Inferior parietal cortex (tissue), 1 donor: ENCODE measurements at regions not wholly inside any gene's neighbourhood (a gene's known extent, or its start where the extent isn't known, plus 50 kb on each side); places are given as distances from the start of the nearest gene placed in this dataset.
A peak's percentile ranks its signal among the peaks of the same experiment; 100 is the strongest.
"Not testable (repeated sequence)": the region's sequence is repeated elsewhere in the genome, so short reads cannot be mapped to it uniquely, and the experiment has no call there.

Source experiments
- DNase-seq: peaks from one replicate; pipeline ENCODE4 v3.0.0-alpha.2; 2016; ENCODE audit errors: extremely low spot score

DNA sequence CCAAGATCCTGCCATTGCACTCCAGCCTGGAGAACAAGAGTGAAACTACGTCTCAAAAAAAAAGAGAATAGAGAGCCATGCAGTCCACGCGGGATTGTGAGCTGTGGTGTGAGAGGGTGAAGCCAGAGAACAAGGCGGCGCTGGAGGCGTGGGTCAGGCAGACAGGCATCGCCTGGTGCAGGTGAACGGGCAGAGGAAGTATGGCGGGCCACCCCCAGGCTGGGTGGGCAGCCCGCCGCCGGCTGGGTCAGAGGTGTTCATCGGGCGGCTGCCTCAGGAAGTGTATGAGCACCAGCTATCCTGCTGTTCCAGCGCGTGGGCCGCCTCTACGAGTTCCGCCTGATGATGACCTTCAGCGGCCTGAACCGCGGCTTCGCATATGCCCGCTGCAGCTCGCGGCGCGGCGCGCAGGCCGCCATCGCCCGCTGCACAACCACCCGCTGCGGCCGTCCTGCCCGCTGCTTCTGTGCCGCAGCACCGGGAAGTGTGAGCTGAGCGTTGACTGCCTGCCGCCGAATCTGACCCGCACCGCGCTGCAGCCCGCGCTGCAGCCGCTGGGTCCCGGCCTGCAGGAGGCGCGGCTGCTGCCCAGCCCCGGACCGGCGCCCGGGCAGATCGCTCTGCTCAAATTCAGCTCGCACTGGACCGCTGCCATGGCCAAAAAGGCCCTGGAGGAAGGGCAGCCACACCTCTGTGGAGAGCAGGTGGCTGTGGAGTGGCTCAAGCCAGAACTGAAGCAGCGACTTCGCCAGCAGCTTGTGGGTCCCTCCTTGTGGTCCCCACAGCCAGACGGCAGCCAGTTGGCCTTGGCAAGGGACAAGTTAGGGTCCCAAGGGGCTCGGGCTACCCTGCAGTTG lies 95.5 kb upstream of the PLEKHM1 start:
- not testable (repeated sequence) for DNase-seq

DNA sequence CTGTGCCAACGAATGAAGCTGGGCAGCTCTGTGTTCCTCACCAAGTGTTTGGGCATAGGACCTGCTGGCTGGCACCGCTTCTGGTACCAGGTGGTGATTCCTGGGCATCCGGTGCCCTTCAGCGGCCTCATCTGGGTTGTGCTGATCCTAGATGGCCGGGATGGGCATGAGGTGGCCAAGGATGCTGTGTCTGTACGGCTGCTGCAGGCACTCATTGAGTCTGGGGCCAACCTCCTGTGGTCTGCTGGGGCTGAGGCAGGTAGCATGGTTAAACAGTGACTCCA lies 96.1 kb upstream of the PLEKHM1 start:
- DNase-seq: not testable (repeated sequence)

DNA sequence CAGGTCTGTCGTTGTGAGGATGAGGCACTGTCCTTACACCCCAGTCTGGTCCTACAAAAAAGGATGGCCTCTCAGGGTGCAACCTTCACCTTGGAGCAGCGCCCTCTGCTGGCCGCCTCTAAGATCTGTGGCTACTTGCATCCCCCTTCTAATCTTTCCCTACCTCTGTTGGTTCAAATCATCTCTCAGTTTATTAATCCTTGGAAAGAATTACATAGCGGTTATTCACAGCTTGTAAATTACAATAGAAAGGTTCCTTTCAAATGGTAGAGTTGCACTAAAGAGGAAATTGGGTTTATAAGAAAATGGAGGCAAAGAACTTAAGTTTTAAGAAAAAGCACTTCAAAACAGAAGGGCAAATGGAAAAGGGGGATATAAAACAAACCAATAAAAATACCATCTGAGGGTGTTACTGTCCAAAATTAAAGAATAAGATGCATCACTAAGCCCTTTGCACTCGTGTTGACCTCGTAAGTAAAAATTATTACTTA lies 102.0 kb upstream of the PLEKHM1 start:
- DNase-seq: peak; percentile 69

DNA sequence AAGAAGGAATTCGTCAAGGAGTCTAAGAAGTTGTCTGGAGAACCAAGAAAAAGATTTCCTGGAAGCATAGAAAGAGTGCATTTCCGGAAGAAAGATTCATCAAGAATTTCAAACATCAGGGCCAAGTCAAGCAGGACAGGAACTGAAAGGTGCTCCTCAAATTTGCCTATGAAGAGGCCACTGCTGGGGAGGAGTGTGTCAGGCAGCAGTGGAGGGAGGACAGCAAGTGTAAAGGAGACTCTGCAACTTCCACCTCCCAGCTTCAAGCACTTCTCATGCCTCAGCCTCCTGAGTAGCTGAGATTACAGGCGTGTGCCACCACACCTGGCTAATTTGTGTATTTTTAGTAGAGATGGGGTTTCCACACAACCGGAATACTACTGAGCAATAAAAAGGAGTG lies 105.8 kb upstream of the PLEKHM1 start:
- DNase-seq: not testable (repeated sequence)

DNA sequence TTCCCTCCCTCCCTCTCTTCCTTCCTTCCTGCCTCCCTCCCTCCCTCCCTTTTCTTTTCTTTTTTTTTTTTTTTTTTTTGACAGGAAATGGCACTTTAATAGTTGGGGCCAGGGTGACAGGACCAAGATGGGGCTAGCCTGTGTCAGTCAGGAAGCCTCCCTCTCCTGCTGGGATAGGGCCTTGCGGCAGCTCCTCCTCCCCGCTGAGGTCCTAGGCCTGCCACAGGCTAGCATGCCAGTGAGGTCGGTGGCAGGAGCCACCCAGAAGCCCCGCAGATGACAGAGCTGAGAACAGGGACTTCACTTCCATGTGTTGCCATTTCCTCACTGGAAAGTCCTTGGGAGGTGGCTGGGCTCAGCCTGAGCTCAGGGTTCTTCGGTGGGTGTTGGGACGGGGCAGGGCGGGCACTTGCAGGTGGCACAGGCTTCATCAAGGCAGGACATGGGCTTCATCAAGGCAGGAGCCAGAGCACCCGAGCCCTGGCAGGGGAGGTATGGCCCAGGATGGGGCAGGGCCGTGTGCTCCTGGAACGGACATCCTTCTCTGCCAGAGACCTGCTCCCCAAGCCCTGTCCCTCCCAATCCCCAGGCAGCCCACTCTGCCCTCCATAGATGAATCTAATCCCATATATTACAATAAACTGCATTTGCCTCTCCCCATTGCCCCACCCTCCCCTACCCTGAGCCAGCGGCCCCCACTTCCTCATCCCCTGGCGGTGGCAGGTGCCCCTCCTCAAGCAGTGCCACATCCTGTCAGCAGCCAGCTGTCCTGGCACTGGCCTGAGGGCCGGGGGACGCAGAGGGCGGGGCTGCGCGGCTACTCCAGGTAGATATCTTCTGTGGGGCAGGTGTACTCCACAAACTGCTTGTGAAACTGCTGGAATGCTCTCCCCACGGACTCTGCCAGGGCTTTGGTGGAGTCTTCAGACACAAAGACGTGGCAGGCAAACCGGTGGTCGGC lies 109.8 kb upstream of the PLEKHM1 start:
- DNase-seq: not testable (repeated sequence)

DNA sequence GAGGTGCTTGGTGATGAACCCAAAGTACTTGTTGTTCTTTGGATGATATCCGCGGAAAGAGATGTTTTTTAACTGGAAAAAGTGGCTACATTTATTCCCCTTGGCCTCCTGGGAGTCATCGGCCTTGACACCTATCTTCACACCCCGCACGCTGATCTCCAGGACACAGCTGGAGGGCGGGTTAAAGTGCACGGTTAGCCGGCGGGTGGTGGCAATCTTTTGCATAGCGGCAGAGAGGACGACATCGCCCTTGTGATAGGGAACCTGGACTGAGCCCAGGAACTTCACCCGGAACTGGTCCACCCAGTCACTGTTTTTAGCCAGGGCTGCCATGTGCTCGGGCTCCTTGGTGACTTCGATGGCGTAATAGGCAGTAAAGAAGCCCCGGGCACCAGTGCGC lies 110.5 kb upstream of the PLEKHM1 start:
- not testable (repeated sequence) for DNase-seq

DNA sequence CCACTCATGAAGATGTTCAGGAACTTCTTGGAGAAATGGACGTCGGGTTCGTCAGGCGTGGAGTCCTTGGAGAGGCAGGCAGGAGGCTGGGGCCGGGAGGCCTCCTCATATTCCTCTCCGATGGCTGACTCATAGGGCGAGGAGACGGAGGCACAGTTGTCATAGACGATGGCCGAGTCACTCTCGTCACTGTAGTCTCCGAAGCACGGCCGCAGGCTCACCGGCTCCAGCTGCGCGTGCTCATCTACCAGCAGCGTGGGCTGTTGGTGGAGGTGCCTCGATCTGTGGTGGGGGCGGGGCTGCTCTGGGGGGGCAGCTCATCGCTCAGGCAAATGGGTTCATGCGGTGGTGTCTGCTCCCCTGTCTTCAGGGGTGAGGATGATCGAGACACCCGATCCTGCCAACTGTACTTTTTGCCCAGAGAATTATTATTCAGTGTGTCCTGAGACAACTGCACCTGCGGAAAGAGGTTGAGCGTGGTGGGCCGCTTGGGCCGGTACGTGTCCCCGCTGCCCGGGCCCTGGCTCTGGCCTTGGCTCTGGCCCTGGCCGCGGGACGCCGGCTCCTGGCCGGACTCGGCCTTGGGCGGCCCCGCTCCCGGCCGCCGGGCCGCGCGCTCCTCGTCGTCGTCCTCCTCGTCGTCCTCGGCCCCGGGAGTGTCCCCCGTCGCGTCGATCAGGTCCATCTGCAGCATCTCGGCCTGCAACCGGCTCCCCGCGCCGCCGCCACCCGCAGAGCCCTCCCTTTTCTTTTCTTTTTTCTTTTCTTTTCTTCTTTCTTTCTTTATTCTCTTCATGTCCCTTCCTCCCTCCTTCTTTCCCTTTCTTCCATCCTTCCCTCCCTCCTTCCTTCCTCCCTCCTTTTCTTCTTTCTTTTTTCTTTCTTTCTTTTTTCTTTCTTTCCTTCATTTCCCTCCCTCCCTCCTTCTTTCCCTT lies 111.4 kb upstream of the PLEKHM1 start:
- not testable (repeated sequence) for DNase-seq

DNA sequence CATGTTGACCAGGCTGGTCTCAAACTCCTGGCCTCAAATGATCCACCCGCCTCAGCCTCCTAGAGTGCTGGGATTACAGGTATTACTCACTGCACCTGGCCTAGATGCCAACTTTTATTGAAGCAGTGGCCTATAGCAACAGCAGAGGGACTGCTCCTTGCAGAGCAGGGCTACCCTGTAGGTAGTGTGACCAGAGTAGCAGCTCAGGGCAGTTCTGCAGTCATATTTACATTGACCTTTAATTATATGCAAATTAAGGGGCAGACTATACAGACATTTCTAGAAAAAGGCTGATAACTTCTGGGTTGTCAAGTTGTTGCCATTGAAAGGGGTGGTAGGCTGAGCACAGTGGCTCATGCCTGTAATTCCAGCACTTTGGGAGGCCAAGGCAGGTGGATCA lies 115.2 kb upstream of the PLEKHM1 start:
- DNase-seq: not testable (repeated sequence)

DNA sequence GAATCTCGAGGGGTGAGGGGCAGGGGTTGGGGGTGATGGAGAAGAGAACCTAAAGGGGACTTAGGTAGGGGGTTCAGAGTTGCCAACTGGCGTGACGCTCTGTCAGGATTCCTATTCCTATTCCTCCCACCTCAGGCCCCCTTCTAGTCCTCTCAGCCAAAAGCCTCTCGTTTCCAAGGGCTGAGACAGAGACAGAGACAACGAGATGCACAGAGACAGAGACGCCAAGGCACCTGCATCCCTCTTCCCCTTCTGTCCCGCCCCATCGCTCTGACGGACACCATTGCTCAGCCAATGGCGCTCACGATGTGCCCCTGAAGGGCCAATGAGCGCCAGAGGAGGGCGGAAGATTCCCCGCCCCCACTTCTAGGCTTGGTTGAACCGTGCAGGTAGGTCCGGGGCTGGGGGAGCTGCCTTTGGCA lies 129.5 kb upstream of the PLEKHM1 start:
- DNase-seq: peak; percentile 70

DNA sequence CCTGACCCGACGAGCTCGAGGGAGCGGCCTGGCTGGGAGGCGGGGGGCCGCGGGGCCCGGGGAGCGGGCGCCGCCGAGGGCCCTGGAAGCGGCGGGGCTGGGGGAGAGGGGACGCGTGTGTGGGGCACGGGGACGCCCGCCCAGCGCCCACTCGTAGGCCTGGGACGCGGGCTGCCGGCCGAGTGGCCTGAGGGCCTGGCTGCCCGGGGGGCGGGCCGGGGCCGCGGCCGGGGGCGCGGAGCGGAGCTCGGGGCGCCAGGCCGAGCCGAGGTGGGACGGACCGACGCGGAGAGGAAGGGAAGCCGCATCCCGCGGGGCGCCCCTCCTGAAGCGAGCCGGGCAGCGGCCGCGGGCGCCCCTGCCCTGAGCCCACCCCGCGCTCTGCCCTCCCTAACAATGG lies 129.9 kb upstream of the PLEKHM1 start:
- DNase-seq: not testable (repeated sequence)

DNA sequence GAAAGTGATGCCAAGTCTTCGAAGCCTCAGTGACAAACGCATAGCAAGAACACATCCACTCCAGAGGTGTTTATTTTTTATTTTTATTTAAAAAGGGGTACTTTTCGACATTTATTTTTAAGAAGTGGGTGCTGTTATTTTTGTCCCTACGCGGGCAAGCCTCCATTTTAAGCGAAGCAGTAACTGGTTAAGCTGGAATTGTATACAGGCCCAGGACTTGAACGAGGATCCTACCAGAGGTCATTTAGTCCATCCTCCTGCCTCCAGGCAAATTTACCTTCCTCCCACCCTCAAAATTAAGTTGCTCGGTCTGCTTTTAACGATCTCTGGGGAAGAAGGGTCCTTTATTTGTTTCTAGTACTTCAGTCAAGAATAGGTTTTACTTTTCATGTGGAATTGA lies 130.6 kb upstream of the PLEKHM1 start:
- not testable (repeated sequence) for DNase-seq

DNA sequence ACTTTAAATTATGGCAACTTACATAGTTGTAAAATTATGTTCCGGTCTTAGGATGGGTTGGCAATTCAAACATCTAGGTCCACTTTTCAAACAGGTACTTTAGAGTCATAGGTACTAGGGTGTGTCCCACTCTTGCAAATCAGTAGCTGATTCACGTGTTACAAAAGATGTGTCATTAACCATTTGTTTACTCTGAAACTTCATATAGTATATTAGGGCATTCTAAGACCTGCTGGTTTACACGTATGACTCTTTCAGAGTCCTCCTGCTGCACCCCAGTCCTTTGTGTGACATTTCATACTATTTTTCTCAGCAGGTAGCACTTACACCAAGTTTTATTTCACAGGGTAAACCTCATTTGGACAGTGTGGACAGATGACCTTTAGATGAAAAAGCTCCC lies 131.8 kb upstream of the PLEKHM1 start:
- DNase-seq: not testable (repeated sequence)

DNA sequence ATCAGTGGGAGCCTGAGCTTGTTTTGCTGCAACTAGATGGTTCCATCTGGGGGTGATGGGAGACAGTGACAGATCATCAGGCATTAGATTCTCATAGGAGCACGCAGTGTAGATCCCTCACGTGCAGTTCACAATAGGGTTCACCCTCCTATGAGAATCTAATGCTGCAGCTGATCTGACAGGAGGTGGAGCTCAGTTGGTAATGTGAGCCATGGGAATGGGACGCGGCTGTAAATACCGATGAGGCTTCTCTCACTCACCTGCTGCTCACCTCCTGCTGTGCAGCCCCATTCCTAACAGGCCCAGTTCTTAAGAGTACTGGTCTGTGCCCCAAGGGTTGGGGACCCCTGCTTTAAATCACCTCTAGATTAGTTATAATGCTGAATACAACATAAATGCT lies 137.5 kb upstream of the PLEKHM1 start:
- DNase-seq: no peak

DNA sequence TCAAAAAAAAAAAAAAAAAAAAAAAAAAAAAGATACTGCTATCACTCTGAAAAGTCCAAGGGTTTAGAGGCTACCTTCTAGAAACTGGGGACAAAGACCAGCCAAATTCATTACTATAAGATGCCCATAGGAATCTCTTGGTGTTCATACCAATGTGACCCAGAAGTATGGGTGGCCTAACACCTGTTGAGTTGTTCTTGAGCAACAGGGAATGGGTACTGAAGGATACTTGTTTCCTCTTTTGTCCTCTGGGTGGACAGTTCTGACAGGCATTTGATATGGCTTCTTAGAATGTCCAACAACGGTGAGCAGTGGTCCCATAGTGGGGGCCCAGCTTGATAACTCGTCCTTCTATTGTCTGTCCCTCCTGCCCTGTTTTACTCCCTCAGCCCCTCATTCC lies 141.4 kb upstream of the PLEKHM1 start:
- no peak for DNase-seq

DNA sequence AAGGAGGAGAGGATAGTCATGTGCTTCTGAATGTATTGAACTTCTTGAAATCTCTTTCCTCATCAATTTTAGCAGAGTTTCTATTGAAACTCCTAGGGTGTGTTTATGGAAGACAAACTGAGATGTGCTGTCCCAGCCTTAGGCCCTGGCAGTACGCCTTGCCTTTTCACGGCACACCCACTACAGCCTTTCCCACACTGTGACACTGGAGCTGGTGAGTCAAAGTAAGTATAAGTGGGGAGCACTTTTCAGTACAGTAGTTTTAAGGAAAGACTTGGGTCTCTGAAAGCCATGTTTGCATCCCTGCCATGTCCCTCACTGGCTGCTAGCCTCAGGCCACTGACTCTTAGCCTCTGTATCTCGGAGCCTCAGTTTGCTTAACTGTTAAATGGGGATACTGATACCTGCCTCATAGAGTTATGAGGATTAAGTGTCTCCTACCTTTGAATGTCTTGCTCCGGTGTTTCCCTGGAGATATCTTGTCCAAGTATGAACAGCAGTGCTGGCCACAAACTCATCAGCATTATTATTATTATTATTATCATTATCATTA lies 144.7 kb upstream of the CRHR1 start:
- DNase-seq: no peak

DNA sequence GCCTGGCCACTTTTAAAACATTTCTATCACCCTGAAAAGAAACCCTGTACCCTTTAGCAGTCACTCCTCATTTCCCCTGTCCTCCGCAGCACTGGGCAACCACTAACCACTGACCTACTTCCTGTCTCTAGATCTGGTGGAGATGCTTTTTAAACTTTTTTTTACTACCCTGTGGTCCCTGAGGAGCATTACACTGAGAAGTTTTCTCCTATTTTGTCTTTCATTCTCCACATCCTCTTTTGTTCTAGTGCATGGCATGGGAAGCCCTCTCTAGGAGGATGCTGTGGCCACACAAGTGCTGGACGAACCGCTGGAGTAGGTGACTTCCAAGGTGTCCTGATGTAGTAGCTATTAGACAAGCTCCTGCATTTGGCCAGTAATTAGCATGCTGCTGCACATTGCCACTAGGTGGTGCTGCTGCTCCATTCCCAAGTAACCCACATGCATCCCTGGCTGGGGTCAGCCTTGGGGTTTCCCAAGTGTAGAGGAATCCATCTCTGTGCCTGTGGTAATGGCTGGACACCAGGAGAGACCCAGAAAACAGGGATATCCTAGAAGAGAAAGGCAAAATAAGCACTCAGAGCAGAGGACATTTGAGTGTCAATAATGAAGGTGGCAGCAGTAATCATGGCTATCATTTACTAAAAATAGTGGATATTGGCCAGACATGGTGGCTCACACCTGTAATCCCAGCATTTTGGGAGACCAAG lies 143.8 kb upstream of the CRHR1 start:
- DNase-seq: peak; percentile 84

DNA sequence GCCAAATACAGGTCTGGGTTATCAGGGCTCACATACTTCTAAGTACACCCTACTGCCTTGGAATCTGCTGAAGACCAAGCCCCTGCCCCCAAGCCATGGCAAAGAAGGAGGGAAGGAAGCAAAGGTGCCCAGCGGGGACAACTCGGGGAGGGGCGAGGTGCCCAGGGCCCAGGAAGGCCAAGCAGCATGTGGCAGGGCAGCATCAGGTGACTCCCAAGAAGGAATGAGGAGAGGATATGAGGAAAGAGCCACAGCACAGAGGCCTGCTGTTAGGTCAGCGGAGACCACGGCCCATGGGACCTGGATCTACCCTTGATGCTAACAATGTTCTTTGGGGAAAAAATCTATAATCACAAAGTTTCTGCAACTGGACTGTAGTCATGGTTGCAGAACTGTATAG lies 142.6 kb upstream of the CRHR1 start:
- no peak for DNase-seq

DNA sequence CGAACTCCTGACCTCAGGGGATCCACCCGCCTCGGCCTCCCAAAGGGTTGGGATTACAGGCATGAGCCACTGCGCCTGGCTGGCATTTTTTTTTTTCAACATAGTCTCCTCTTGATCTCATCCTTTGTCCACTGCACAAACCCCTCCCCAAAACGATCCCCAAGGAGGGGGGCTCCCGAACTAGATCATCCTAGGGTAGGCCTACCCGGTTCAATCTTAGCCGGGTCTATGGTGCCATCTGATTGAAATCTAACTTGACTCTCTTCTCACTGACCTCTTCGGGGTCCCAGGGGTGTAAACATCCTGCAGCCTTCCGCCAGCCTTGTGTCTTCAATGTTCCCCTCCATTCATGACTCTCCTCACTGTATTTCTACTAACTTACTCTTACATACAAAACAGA lies 140.5 kb upstream of the CRHR1 start:
- no peak for DNase-seq

DNA sequence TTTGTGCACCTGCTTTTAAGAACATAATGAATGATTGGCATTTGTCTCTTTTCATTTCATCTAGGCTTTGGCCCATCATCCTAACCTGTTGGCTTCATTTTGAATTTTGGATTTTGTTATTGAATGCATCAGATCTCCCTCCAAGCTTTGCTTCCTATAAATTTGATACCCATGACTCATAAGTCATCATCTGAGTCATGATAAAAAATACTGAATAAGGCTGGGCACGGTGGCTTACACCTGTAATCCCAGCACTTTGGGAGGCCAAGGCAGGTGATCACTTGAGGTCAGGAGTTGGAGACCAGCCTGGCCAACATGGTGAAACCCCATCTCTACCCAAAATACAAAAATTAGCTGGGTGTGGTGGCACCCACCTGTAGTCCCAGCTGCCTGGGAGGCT lies 139.5 kb upstream of the CRHR1 start:
- not testable (repeated sequence) for DNase-seq

DNA sequence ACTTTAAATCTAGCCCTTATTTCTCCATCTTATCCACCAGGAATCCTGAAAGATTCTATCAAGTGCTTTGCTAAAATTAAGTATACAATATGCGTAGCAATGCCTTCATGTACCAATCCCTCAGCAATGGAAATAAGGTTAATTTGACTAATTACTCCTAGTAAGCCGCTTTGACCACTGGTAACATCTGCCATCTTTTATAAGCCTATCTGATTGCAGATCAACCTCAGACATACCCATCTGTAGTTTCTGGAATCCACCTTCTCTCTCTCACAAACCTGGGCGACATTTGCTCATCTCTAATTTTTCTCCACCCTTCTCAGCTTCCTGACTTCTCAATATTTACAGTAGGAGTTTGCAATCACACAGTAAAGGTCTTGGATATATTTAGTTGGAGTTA lies 138.8 kb upstream of the CRHR1 start:
- DNase-seq: no peak
